ENCODE measurements at regions not wholly inside any gene's neighbourhood (a gene's known extent, or its start where the extent isn't known, plus 50 kb on each side); places are given as distances from the start of the nearest gene placed in this dataset.

GRCh38 chr2:38436227-38436664, 59.2 kb upstream of the ATL2 start (continued):
- TF ChIP-seq PATZ1 (CRISPR knock-in tag; IDR thresholded peaks at IDR 0.05) = peak; percentile 89
- TF ChIP-seq PHF8 (CRISPR knock-in tag; IDR thresholded peaks at IDR 0.05) = no peak
- TF ChIP-seq ONECUT2 (CRISPR knock-in tag; IDR thresholded peaks at IDR 0.05) = no peak
- TF ChIP-seq ZBTB34 (CRISPR knock-in tag; IDR thresholded peaks at IDR 0.05) = peak; percentile 56; the same call in 1 of the 2 replicates
- peak; percentile 90 for TF ChIP-seq HNF4A (CRISPR knock-in tag; IDR thresholded peaks at IDR 0.05)
- TF ChIP-seq ZNF710 (CRISPR knock-in tag; IDR thresholded peaks at IDR 0.05; ENCODE audit: borderline replicate concordance) = peak; percentile 81; the same call in 1 of the 2 replicates
- no peak; the same call in 1 of the 2 replicates for TF ChIP-seq CTCF (CRISPR knock-in tag; IDR thresholded peaks at IDR 0.05)
- peak; percentile 88 for TF ChIP-seq TARDBP (CRISPR knock-in tag; IDR thresholded peaks at IDR 0.05)
- TF ChIP-seq ZNF317 (CRISPR knock-in tag; IDR thresholded peaks at IDR 0.05) = 0 out of 2 replicates have a peak, but pooled peaks have one; percentile 57
- no peak for TF ChIP-seq EEA1 (CRISPR knock-in tag; IDR thresholded peaks at IDR 0.05; ENCODE audit: borderline replicate concordance)
- peak; percentile 82 for TF ChIP-seq NCOA2 (CRISPR knock-in tag; IDR thresholded peaks at IDR 0.05)
- TF ChIP-seq KDM3A (CRISPR knock-in tag; IDR thresholded peaks at IDR 0.05; ENCODE audit: low read depth) = peak; percentile 83; the same call in 1 of the 2 replicates
- TF ChIP-seq CREB1 (IDR thresholded peaks at IDR 0.05) = no peak
- peak; percentile 60 for TF ChIP-seq CREB1 (CRISPR knock-in tag; IDR thresholded peaks at IDR 0.05)
- TF ChIP-seq NFKB2 (CRISPR knock-in tag; IDR thresholded peaks at IDR 0.05; ENCODE audit: borderline replicate concordance) = no peak
- TF ChIP-seq ZFP90 (CRISPR knock-in tag; IDR thresholded peaks at IDR 0.05; ENCODE audit: borderline replicate concordance) = peak; percentile 48; the same call in 1 of the 2 replicates
- TF ChIP-seq ZNF772 (CRISPR knock-in tag; IDR thresholded peaks at IDR 0.05) = peak; percentile 80; the same call in 1 of the 2 replicates
- no peak for TF ChIP-seq NPAS2 (CRISPR knock-in tag; IDR thresholded peaks at IDR 0.05; ENCODE audit: borderline replicate concordance)
- TF ChIP-seq ZBTB7A (CRISPR knock-in tag; IDR thresholded peaks at IDR 0.05) = peak; percentile 87; the same call in 1 of the 2 replicates
- TF ChIP-seq PTBP1 (IDR thresholded peaks at IDR 0.05; ENCODE audit: low read depth, low read length, poor library complexity, severe bottlenecking) = no peak
- peak; percentile 39 for TF ChIP-seq SKI (IDR thresholded peaks at IDR 0.05; ENCODE audit: partially characterized antibody)
- peak; percentile 78 for TF ChIP-seq IKZF5 (CRISPR knock-in tag; IDR thresholded peaks at IDR 0.05)
- peak; percentile 74 for TF ChIP-seq MIER2 (CRISPR knock-in tag; IDR thresholded peaks at IDR 0.05)
- TF ChIP-seq PHF21A (CRISPR knock-in tag; IDR thresholded peaks at IDR 0.05) = peak; percentile 49; the same call in 1 of the 2 replicates
